H9 (cell line): ENCODE measurements at regions not wholly inside any gene's neighbourhood (a gene's known extent, or its start where the extent isn't known, plus 50 kb on each side); places are given as distances from the start of the nearest gene placed in this dataset.

ENCODE experiments used
- DNase-seq: peaks from one replicate; pipeline ENCODE4 v3.0.0-alpha.2; 2017
- H2AFZ ChIP-seq: one replicate; pipeline ENCODE4 v1.6.1; 2013; ENCODE audit warnings: mild to moderate bottlenecking, low read length, control low read depth, moderate library complexity
- H2AK5ac ChIP-seq: 2 replicates; pipeline ENCODE4 v1.6.1; 2013; ENCODE audit warnings: low read length, control low read depth, mixed read lengths; ENCODE audit not compliant: insufficient read length
- H2BK120ac ChIP-seq: one replicate; pipeline ENCODE4 v1.6.1; 2013; ENCODE audit warnings: low read depth, mild to moderate bottlenecking, low read length, control low read depth, inconsistent platforms; ENCODE audit not compliant: poor library complexity, severe bottlenecking
- H2BK12ac ChIP-seq: 2 replicates; pipeline ENCODE4 v1.6.1; 2013; ENCODE audit warnings: low read length, control low read depth, mixed read lengths, low read depth; ENCODE audit not compliant: insufficient read length
- H2BK15ac ChIP-seq: 2 replicates; pipeline ENCODE4 v1.6.1; 2013; ENCODE audit warnings: low read depth, low read length, control low read depth
- H2BK20ac ChIP-seq: one replicate; pipeline ENCODE4 v1.6.1; 2013; ENCODE audit warnings: low read depth, mild to moderate bottlenecking, low read length, control low read depth, inconsistent platforms; ENCODE audit not compliant: poor library complexity, severe bottlenecking
- H2BK5ac ChIP-seq: 2 replicates; pipeline ENCODE4 v1.6.1; 2013; ENCODE audit warnings: low read length, control low read depth, mixed read lengths; ENCODE audit not compliant: insufficient read length
- H3K14ac ChIP-seq: 2 replicates; pipeline ENCODE4 v1.6.1; 2013; ENCODE audit warnings: low read length, control low read depth; ENCODE audit not compliant: insufficient read depth
- H3K18ac ChIP-seq: 2 replicates; pipeline ENCODE4 v1.6.1; 2013; ENCODE audit warnings: low read depth, mild to moderate bottlenecking, mixed read lengths, low read length, control low read depth; ENCODE audit not compliant: insufficient read length
- H3K23ac ChIP-seq: 2 replicates; pipeline ENCODE4 v1.6.1; 2013; ENCODE audit warnings: low read length, control low read depth, mixed read lengths, low read depth; ENCODE audit not compliant: insufficient read length
- H3K23me2 ChIP-seq: 2 replicates; pipeline ENCODE4 v1.6.1; 2013; ENCODE audit warnings: low read depth, mild to moderate bottlenecking, mixed read lengths, low read length, control low read depth; ENCODE audit not compliant: insufficient read length, poor library complexity, severe bottlenecking
- H3K27ac ChIP-seq: 2 replicates; pipeline ENCODE4 v1.5.1; 2013; ENCODE audit warnings: low read length, control low read depth, mixed read lengths, low read depth; ENCODE audit not compliant: insufficient read length
- H3K27me3 ChIP-seq: 2 replicates; pipeline ENCODE4 v1.6.1; 2013; ENCODE audit warnings: low read length, control low read depth, inconsistent platforms; ENCODE audit not compliant: insufficient read depth
- H3K4ac ChIP-seq: 2 replicates; pipeline ENCODE4 v1.6.1; 2013; ENCODE audit warnings: low read depth, mild to moderate bottlenecking, control low read depth, inconsistent platforms, low read length, moderate library complexity
- H3K4me1 ChIP-seq: 2 replicates; pipeline ENCODE4 v1.6.1; 2013; ENCODE audit warnings: low read length, control low read depth, inconsistent platforms; ENCODE audit not compliant: insufficient read depth
- H3K4me2 ChIP-seq: 2 replicates; pipeline ENCODE4 v1.6.1; 2013; ENCODE audit warnings: low read length, control low read depth, mixed read lengths; ENCODE audit not compliant: insufficient read length, insufficient read depth
- H3K56ac ChIP-seq: 2 replicates; pipeline ENCODE4 v1.6.1; 2013; ENCODE audit warnings: low read depth, mild to moderate bottlenecking, mixed read lengths, low read length, control low read depth; ENCODE audit not compliant: insufficient read length
- H3K79me1 ChIP-seq: 2 replicates; pipeline ENCODE4 v1.6.1; 2013; ENCODE audit warnings: low read depth, mild to moderate bottlenecking, moderate library complexity, low read length, control low read depth, inconsistent platforms; ENCODE audit not compliant: insufficient read depth, poor library complexity, severe bottlenecking
- H3K79me2 ChIP-seq: 2 replicates; pipeline ENCODE4 v1.6.1; 2013; ENCODE audit warnings: low read length, control low read depth, inconsistent platforms; ENCODE audit not compliant: insufficient read depth
- H3K9ac ChIP-seq: 2 replicates; pipeline ENCODE4 v1.6.1; 2013; ENCODE audit warnings: low read length, control low read depth, mixed read lengths; ENCODE audit not compliant: insufficient read length; ENCODE audit errors: extremely low read depth
- H3K9me3 ChIP-seq: one replicate; pipeline ENCODE4 v1.6.1; 2013; ENCODE audit warnings: low read depth, low read length, inconsistent platforms; ENCODE audit not compliant: control insufficient read depth
- H3T11ph ChIP-seq: one replicate; pipeline ENCODE4 v1.6.1; 2013; ENCODE audit warnings: mild to moderate bottlenecking, low read length, control low read depth, inconsistent platforms
- H4K20me1 ChIP-seq: one replicate; pipeline ENCODE4 v1.6.1; 2013; ENCODE audit not compliant: control insufficient read depth, insufficient read length, insufficient read depth
- H4K5ac ChIP-seq: 2 replicates; pipeline ENCODE4 v1.6.1; 2013; ENCODE audit warnings: low read depth, mild to moderate bottlenecking, mixed read lengths, low read length, control low read depth; ENCODE audit not compliant: insufficient read length
- H4K8ac ChIP-seq: replicated peaks from 2 replicates; pipeline ENCODE4 v1.6.1; 2013; ENCODE audit warnings: low read length, control low read depth, mixed read lengths, low read depth; ENCODE audit not compliant: insufficient read length
- H4K91ac ChIP-seq: 2 replicates; pipeline ENCODE4 v1.6.1; 2013; ENCODE audit warnings: low read depth, mild to moderate bottlenecking, moderate library complexity, mixed read lengths, low read length, control low read depth; ENCODE audit not compliant: insufficient read length
- H3K27ac Mint-ChIP-seq, 3 experiments: 2 replicates in 2 of 3; 3 replicates in 1 of 3; pipeline ENCODE4 v1.8.0; 2020 to 2021; ENCODE audit warnings: mixed read lengths in 3 of 3, mild to moderate bottlenecking in 1 of 3, moderate library complexity in 1 of 3
- H3K27me3 Mint-ChIP-seq: 2 replicates; pipeline ENCODE4 v1.8.0; 2021; ENCODE audit warnings: low read depth, mild to moderate bottlenecking, moderate library complexity, mixed read lengths
- H3K36me3 Mint-ChIP-seq, 3 experiments: 2 replicates in 2 of 3; 3 replicates in 1 of 3; pipeline ENCODE4 v1.8.0; 2020 to 2021; ENCODE audit warnings: low read depth in 3 of 3, mixed read lengths in 3 of 3; ENCODE audit not compliant: insufficient read depth in 1 of 3
- H3K4me1 Mint-ChIP-seq, 2 experiments: 2 replicates each; pipeline ENCODE4 v1.8.0; 2020; ENCODE audit warnings: mixed read lengths in 2 of 2
- H3K4me3 Mint-ChIP-seq, 2 experiments: 2 replicates in 1 of 2; 3 replicates in 1 of 2; pipeline ENCODE4 v1.8.0; 2020 to 2021; ENCODE audit warnings: mild to moderate bottlenecking in 2 of 2, mixed read lengths in 2 of 2, moderate library complexity in 1 of 2
- H3K9me3 Mint-ChIP-seq, 2 experiments: 2 replicates in 1 of 2; 3 replicates in 1 of 2; pipeline ENCODE4 v1.8.0; 2020; ENCODE audit warnings: mild to moderate bottlenecking in 2 of 2, mixed read lengths in 2 of 2, moderate library complexity in 1 of 2
- CTCF ChIP-seq: fragments of 200-600 bp; sonication (generic); conservative IDR thresholded peaks from 3 replicates; pipeline ENCODE4 v1.8.0; 2021; ENCODE audit warnings: antibody characterized with exemption, mild to moderate bottlenecking
- WGBS: extraction: QIAGEN DNeasy Blood & Tissue Kit; methylation state at CpG from one replicate; pipeline ENCODE4 v1.1.7; 2013; ENCODE audit warnings: missing lambda C conversion rate, low lambda C conversion rate, mixed read lengths; ENCODE audit not compliant: insufficient read length; ENCODE audit errors: extremely low coverage; 5-methylcytosine and 5-hydroxymethylcytosine counted together

GRCh38 chr18:63057707-63058106, 261.9 kb downstream of the BCL2 start:
- H3K56ac ChIP-seq: no peak overlapping the region
- no peak overlapping the region for H3K9ac ChIP-seq
- no peak overlapping the region for H3K4me2 ChIP-seq
- no peak overlapping the region for H2AK5ac ChIP-seq
- H3K23ac ChIP-seq: no peak overlapping the region
- DNase-seq: no peak
- Mint-ChIP-seq H3K36me3 (no peaks in the 10 kb centered on the region; a peak in 2 of 7 replicates), H3K27me3 (no peaks in the 10 kb centered on the region), H3K27ac (no peak overlapping the region), H3K4me3 (no peak overlapping the region), H3K4me1 (peaks cover 7 to 13% of the 10 kb centered on the region in 2 experiments), H3K9me3 (no peaks in the 10 kb centered on the region)
- H3K18ac ChIP-seq: no peak overlapping the region
- H2BK15ac ChIP-seq: no peak overlapping the region
- no CpG with 5 or more reads among the region's 14 CpGs for WGBS
- H3K23me2 ChIP-seq: no peaks in the 10 kb centered on the region
- no peak overlapping the region for H3T11ph ChIP-seq
- no peaks in the 10 kb centered on the region for H3K4me1 ChIP-seq
- H2BK12ac ChIP-seq: no peak overlapping the region
- H3K79me2 ChIP-seq: no peaks in the 10 kb centered on the region
- H4K20me1 ChIP-seq: no peaks in the 10 kb centered on the region
- H3K27ac ChIP-seq: no peak overlapping the region
- TF ChIP-seq CTCF: no peak
- no peaks in the 10 kb centered on the region for H3K27me3 ChIP-seq
- no peak overlapping the region for H2BK5ac ChIP-seq
- H3K14ac ChIP-seq: 0 out of 2 replicates have a peak overlapping the region, but pooled peaks have one; percentile 43
- H2AFZ ChIP-seq: no peak overlapping the region
- H3K79me1 ChIP-seq: no peaks in the 10 kb centered on the region
- no peak overlapping the region for H4K5ac ChIP-seq
- H3K9me3 ChIP-seq: no peaks in the 10 kb centered on the region
- no peak overlapping the region for H4K91ac ChIP-seq
- H4K8ac ChIP-seq: no peak overlapping the region
- peak overlapping the region; percentile 84 for H2BK20ac ChIP-seq
- H3K4ac ChIP-seq: no peak overlapping the region
- H2BK120ac ChIP-seq: no peak overlapping the region
